ENCODE measurements at regions not wholly inside any gene's neighbourhood (a gene's known extent, or its start where the extent isn't known, plus 50 kb on each side); places are given as distances from the start of the nearest gene placed in this dataset.

DNA sequence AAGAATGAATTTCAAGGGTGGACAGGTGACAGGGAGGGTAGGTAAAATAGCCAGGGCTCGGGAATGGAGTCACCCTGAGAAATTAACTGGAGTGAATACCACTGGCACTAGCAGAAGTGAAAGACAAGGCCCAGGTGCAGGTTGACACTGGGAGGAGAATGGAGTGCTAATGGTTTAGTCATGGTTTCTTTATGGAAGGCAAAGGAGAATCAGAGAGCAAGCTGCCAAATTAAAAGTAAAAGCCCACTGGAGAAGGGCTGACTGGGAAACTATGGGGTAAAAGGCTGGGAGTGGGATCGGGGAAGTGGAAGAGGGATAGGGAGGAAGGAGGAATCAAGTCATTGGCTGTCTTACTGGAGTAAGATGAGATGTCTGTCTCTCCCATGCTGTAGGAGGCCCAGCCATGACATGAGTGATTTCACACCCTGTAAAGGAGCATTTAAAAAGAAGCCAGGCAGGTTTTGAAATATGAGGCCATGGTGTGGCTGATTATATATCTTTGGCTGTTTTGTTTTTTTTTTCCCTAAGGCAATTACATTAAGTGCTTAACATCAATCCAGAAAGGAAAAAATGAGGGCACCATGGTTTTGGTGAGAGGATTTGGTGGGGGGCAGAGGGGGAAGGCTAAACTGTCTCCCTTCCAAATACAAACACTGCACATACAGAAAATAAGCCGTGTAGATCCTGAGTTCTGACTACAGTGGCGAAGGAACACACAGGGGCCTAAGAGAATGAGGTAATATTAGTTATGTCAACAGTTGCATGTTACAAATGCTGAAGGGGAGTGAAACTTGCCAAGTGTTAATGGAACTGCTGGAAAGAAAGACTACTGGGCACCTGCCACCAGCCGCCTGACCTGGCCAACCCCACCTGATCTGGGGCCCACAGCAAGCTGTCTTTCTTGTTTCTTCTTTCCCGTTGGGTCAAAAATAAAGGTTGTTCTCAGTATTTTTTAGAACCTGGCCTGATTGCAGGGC, 183.5 kb upstream of the TSC22D1 start:
- TF ChIP-seq POLR2A (IDR thresholded peaks at IDR 0.05) = no peak
- TF ChIP-seq, protein P1, sequence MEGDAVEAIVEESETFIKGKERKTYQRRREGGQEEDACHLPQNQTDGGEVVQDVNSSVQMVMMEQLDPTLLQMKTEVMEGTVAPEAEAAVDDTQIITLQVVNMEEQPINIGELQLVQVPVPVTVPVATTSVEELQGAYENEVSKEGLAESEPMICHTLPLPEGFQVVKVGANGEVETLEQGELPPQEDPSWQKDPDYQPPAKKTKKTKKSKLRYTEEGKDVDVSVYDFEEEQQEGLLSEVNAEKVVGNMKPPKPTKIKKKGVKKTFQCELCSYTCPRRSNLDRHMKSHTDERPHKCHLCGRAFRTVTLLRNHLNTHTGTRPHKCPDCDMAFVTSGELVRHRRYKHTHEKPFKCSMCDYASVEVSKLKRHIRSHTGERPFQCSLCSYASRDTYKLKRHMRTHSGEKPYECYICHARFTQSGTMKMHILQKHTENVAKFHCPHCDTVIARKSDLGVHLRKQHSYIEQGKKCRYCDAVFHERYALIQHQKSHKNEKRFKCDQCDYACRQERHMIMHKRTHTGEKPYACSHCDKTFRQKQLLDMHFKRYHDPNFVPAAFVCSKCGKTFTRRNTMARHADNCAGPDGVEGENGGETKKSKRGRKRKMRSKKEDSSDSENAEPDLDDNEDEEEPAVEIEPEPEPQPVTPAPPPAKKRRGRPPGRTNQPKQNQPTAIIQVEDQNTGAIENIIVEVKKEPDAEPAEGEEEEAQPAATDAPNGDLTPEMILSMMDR (IDR thresholded peaks at IDR 0.05) = no peak

Data from thyroid gland (tissue), 4 donors.